Mucosa of descending colon (tissue), 3 donors: ENCODE measurements at regions not wholly inside any gene's neighbourhood (a gene's known extent, or its start where the extent isn't known, plus 50 kb on each side); places are given as distances from the start of the nearest gene placed in this dataset.
"Not testable (repeated sequence)": the region's sequence is repeated elsewhere in the genome, so short reads cannot be mapped to it uniquely, and the experiment has no call there.

Experiments used
- ATAC-seq: fragments of 200-7000 bp; cut with Tn5 transposase; one replicate; pipeline ENCODE4 v1.9.1; 2020; ENCODE audit warnings: mild to moderate bottlenecking, moderate library complexity
- DNase-seq, 3 donors: peaks; one replicate each; pipeline ENCODE4 v3.0.0-alpha.2; 2020
- H3K36me3 ChIP-seq: fragments of 200-600 bp; one replicate; pipeline ENCODE4 v1.8.0; 2021; ENCODE audit warnings: low read depth, mild to moderate bottlenecking
- H3K4me1 ChIP-seq: fragments of 200-600 bp; one replicate; pipeline ENCODE4 v1.8.0; 2021; ENCODE audit warnings: low read depth, mild to moderate bottlenecking
- H3K4me3 ChIP-seq: fragments of 200-600 bp; one replicate; pipeline ENCODE4 v1.8.0; 2021; ENCODE audit warnings: mild to moderate bottlenecking
- H3K9me3 ChIP-seq: fragments of 200-600 bp; one replicate; pipeline ENCODE4 v1.8.0; 2021; ENCODE audit warnings: mild to moderate bottlenecking
- CTCF ChIP-seq: fragments of 200-600 bp; IDR thresholded peaks from one replicate; pipeline ENCODE4 v1.8.0; 2022; ENCODE audit warnings: antibody characterized with exemption, mild to moderate bottlenecking
- intact Hi-C, 2 donors: fragments of 100-400 bp; cut with DNase I in 1 of 2; cut with micrococcal nuclease in 1 of 2; formaldehyde crosslinking; loops; one replicate each; pipeline versions ENCODE4 v1.11.0 to v1.11.1; 2022; cut with DNase I, micrococcal nuclease
- donor health status: DM: no; HTN: no; CAD: no; lungs with moderate emphysema.
- donor health status: DM: no; HTN: no; CAD: no.
- donor health status: DM: no; HTN: yes; CAD: no.

DNA sequence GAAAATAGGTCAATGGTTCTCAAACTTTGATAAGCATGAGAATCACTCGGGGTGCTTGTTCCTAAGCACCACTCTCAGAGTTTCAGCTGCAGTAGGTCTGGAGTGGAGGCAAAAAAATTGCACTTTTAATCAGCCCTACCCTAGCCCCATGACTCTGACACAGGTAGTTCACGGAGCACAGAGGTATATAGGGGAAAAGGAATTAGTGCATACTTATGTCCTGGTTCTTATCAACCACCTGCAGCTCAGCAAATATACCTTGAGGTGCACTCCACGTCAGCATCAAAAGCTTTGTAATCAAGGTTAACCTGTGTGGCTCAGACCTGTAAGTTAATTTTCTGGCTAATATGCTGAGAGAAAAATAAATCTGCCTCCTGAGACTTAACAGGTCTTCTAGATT, 138.8 kb upstream of the HMGN3 start:
- ATAC-seq (peak; percentile 73), DNase-seq (peak in 1 of 3 donors; percentile 3)
- TF ChIP-seq CTCF, result no peak
- H3K4me1 ChIP-seq, result no peaks in the 10 kb centered on the region
- no peaks in the 10 kb centered on the region for H3K9me3 ChIP-seq
- H3K4me3 ChIP-seq, result no peak overlapping the region
- H3K36me3 ChIP-seq, result no peaks in the 10 kb centered on the region
- intact Hi-C loops, result no loop called here

GRCh38 chr6:79372757-79373156, 138.3 kb upstream of the HMGN3 start:
- Histone ChIP-seq H3K4me1 (no peaks in the 10 kb centered on the region), H3K4me3 (no peak overlapping the region), H3K36me3 (no peaks in the 10 kb centered on the region), H3K9me3 (no peaks in the 10 kb centered on the region)
- intact Hi-C loops, result no loop called here
- ATAC-seq, result no peak
- no peak for DNase-seq
- no peak for TF ChIP-seq CTCF

- DNase-seq, result no peak
- Histone ChIP-seq H3K4me3 (no peak overlapping the region), H3K4me1 (no peaks in the 10 kb centered on the region), H3K9me3 (no peaks in the 10 kb centered on the region), H3K36me3 (no peaks in the 10 kb centered on the region)
- ATAC-seq, result no peak
- intact Hi-C loops, result no loop called here
- no peak for TF ChIP-seq CTCF
Measured at GRCh38 chr6:79369026-79369425, 134.5 kb upstream of the HMGN3 start.

DNA sequence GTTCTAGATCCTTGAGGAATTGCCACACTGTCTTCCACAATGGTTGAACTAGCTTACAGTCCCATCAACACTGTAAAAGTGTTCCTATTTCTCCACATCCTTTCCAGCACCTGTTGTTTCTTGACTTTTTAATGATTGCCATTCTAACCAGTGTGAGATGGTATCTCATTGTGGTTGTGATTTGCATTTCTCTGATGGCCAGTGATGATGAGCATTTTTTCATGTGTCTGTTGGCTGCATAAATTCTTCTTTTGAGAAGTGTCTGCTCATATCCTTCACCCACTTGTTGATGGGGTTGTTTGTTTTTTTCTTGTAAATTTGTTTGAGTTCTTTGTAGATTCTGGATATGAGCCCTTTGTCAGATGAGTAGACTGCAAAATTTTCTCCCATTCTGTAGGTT, 129.0 kb upstream of the HMGN3 start:
- H3K4me3 ChIP-seq, H3K9me3 ChIP-seq, H3K36me3 ChIP-seq, DNase-seq, ATAC-seq, H3K4me1 ChIP-seq, intact Hi-C loops: not testable (repeated sequence)

DNA sequence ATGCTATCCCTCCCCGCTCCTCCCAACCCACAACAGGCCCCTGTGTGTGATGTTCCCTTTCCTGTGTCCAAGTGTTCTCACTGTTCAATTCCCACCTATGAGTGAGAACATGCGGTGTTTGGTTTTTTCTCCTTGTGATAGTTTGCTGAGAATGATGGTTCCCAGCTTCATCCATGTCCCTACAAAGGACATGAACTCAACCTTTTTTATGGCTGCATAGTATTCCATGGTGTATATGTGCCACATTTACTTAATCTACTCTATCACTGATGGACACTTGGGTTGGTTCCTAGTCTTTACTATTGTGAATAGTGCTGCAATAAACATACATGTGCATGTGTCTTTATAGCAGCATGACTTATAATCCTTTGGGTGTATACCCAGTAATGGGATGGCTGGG, 126.6 kb upstream of the HMGN3 start:
- H3K9me3 ChIP-seq, H3K4me1 ChIP-seq, H3K36me3 ChIP-seq, ATAC-seq, DNase-seq, H3K4me3 ChIP-seq, intact Hi-C loops: not testable (repeated sequence)

DNA sequence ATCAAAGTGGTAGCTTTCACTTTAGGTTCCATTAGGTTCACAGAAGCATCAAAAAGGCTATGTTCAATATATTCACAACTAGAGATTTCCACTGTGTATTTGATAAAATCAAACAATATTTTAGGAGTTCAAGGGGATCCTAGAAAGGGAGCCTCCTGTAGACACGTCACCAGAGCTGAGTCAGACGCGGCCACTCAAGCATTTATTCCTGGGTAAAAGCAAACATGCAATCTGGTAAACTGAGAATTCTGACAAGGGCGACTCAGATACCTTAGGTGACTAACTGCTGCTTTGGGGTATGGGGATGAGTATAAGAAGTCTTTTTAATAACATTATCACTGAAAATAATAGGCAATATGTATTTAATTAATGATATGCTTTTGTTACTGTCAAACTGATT, 118.7 kb upstream of the HMGN3 start:
- no peaks in the 10 kb centered on the region for H3K36me3 ChIP-seq
- ATAC-seq, result no peak
- no peak for TF ChIP-seq CTCF

GRCh38 chr6:79338493-79338892, 104.0 kb upstream of the HMGN3 start:
- Histone ChIP-seq H3K36me3 (no peaks in the 10 kb centered on the region), H3K9me3 (no peaks in the 10 kb centered on the region), H3K4me3 (no peak overlapping the region), H3K4me1 (no peaks in the 10 kb centered on the region)
- no peak for ATAC-seq
- TF ChIP-seq CTCF, result no peak
- intact Hi-C loops, result no loop called here
- DNase-seq, result no peak

More for the DNA sequence above, 118.7 kb upstream of the HMGN3 start:
- intact Hi-C loops, result no loop called here
- H3K9me3 ChIP-seq, result peaks cover 5% of the 10 kb centered on the region
- H3K4me3 ChIP-seq, result no peak overlapping the region
- DNase-seq, result no peak
- no peaks in the 10 kb centered on the region for H3K4me1 ChIP-seq
